Loucy (cell line): ENCODE measurements at regions not wholly inside any gene's neighbourhood (a gene's known extent, or its start where the extent isn't known, plus 50 kb on each side); places are given as distances from the start of the nearest gene placed in this dataset.
"Not testable (repeated sequence)": the region's sequence is repeated elsewhere in the genome, so short reads cannot be mapped to it uniquely, and the experiment has no call there.

Source experiments
- CTCF ChIP-seq: fragments of 200-600 bp; sonication (generic); conservative IDR thresholded peaks from 2 replicates; pipeline ENCODE4 v1.5.1; 2014; ENCODE audit warnings: mild to moderate bottlenecking, antibody characterized with exemption, low read length
- EZH2phosphoT487 ChIP-seq: fragments of 200-600 bp; IDR thresholded peaks from 2 replicates; pipeline ENCODE4 v1.6.1; 2018; ENCODE audit warnings: antibody characterized with exemption, mild to moderate bottlenecking, moderate library complexity, borderline replicate concordance

- not testable (repeated sequence) for TF ChIP-seq CTCF, EZH2phosphoT487
Measured at GRCh38 chr4:133534224-133534623, 385.1 kb downstream of the PCDH10 start.
